PC-9 (cell line): ENCODE measurements at regions not wholly inside any gene's neighbourhood (a gene's known extent, or its start where the extent isn't known, plus 50 kb on each side); places are given as distances from the start of the nearest gene placed in this dataset.

Source experiments
- BruUV-seq: library from RNA; stranded (reverse); fragments of 400-500 nt; replicated peaks from 2 replicates; lab custom pipeline; 2021; lab: Mats Ljungman, UMichigan
- CTCF ChIA-PET: fragments of 300-600 bp; sonication (Branson Sonifier 250); formaldehyde crosslinking; loops from one replicate; lab custom pipeline; 2022; ENCODE audit warnings: antibody characterized with exemption; lab: Charles Lee
- POLR2A ChIA-PET: fragments of 300-600 bp; sonication (Branson Sonifier 250); formaldehyde crosslinking; loops from one replicate; lab custom pipeline; 2022; ENCODE audit warnings: antibody characterized with exemption; ENCODE audit not compliant: unreplicated experiment; lab: Charles Lee
- DNase-seq, 2 experiments: peaks; one replicate each; pipeline versions ENCODE4 v3.0.0 to v3.0.0-alpha.2; 2015 to 2022; ENCODE audit warnings: mixed read lengths in 1 of 2
- H2AFZ ChIP-seq: fragments of 200-600 bp; sonication (generic); 2 replicates; pipeline ENCODE4 v1.8.1; 2017; ENCODE audit warnings: antibody characterized with exemption
- H3F3A ChIP-seq: fragments of 200-600 bp; sonication (generic); 2 replicates; pipeline ENCODE4 v1.8.1; 2017; ENCODE audit warnings: antibody characterized with exemption, mild to moderate bottlenecking, low read depth; ENCODE audit not compliant: insufficient read depth
- H3K27ac ChIP-seq: fragments of 200-600 bp; sonication (generic); 2 replicates; pipeline ENCODE4 v1.6.1; 2016; ENCODE audit warnings: mixed run types
- H3K27me3 ChIP-seq: fragments of 200-600 bp; sonication (generic); 2 replicates; pipeline ENCODE4 v1.6.1; 2016; ENCODE audit warnings: low read depth, mixed run types; ENCODE audit not compliant: insufficient read depth
- H3K36me3 ChIP-seq: fragments of 200-600 bp; sonication (generic); 2 replicates; pipeline ENCODE4 v1.6.1; 2016; ENCODE audit warnings: low read depth, mixed run types
- H3K4me1 ChIP-seq: fragments of 200-600 bp; sonication (generic); replicated peaks from 2 replicates; pipeline ENCODE4 v1.6.1; 2016; ENCODE audit warnings: mixed run types; ENCODE audit not compliant: insufficient read depth
- H3K4me2 ChIP-seq: fragments of 200-600 bp; sonication (generic); 2 replicates; pipeline ENCODE4 v1.6.1; 2017; ENCODE audit warnings: mixed run types
- H3K4me3 ChIP-seq: fragments of 200-600 bp; sonication (generic); 2 replicates; pipeline ENCODE4 v1.6.1; 2016; ENCODE audit warnings: mixed run types
- H3K79me2 ChIP-seq: fragments of 200-600 bp; sonication (generic); 2 replicates; pipeline ENCODE4 v1.6.1; 2017; ENCODE audit warnings: low read depth, mixed run types
- H3K9me2 ChIP-seq: fragments of 200-600 bp; sonication (generic); 2 replicates; pipeline ENCODE4 v1.8.1; 2017; ENCODE audit warnings: mild to moderate bottlenecking; ENCODE audit not compliant: insufficient read depth
- H3K9me3 ChIP-seq: fragments of 200-600 bp; sonication (generic); 2 replicates; pipeline ENCODE4 v1.8.1; 2016; ENCODE audit warnings: low read depth; ENCODE audit not compliant: insufficient read depth
- H4K20me1 ChIP-seq: fragments of 200-600 bp; sonication (generic); 2 replicates; pipeline ENCODE4 v1.8.1; 2017; ENCODE audit not compliant: insufficient read depth
- EZH2 ChIP-seq: fragments of 200-600 bp; sonication (generic); IDR thresholded peaks from 2 replicates; pipeline ENCODE4 v1.8.0; 2017; ENCODE audit warnings: antibody characterized with exemption, low read depth
- intact Hi-C: fragments of 100-400 bp; cut with micrococcal nuclease; formaldehyde crosslinking; loops from one replicate; pipeline ENCODE4 v1.10.0; 2022; ENCODE audit not compliant: unreplicated experiment
- TF ChIP-seq, protein P1 (sequence below): fragments of 200-600 bp; sonication (generic); conservative IDR thresholded peaks from 2 replicates; pipeline ENCODE4 v1.6.1; 2017; ENCODE audit warnings: mixed run types, antibody characterized with exemption, mild to moderate bottlenecking, moderate library complexity

DNA sequence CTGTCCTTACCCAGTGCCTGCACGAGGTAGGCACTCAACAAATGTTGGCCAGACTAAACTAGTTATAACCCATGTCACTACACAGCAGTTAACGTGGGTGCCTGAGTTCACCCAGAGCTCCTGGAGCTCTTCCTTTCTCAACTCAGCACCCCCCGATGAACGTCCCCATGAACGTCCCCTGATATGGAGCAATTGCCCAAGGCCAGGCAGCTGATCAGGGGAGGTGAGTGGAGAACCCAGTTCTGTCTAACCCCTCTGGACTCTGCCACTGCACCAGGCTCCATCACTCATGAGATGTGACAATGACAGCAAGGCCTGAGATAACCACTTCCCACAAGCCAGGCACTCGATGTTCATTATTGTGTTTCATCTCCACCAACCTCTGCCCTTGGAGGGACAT is 199.0 kb downstream of the BCL11B start:
- Histone ChIP-seq H3K4me1 (no peaks in the 10 kb centered on the region), H3F3A (no peaks in the 10 kb centered on the region), H3K9me3 (no peaks in the 10 kb centered on the region), H3K79me2 (no peaks in the 10 kb centered on the region), H3K9me2 (no peaks in the 10 kb centered on the region), H3K27ac (no peak overlapping the region), H3K4me2 (no peak overlapping the region), H3K27me3 (peaks cover 11% of the 10 kb centered on the region), H2AFZ (no peak overlapping the region), H3K4me3 (no peak overlapping the region), H4K20me1 (no peaks in the 10 kb centered on the region), H3K36me3 (no peaks in the 10 kb centered on the region)
- intact Hi-C loops = no loop called here
- ChIA-PET CTCF (no interaction called here), POLR2A (no interaction called here)
- no peak for DNase-seq
- no TSS peak for BruUV-seq
- TF ChIP-seq, protein P1, sequence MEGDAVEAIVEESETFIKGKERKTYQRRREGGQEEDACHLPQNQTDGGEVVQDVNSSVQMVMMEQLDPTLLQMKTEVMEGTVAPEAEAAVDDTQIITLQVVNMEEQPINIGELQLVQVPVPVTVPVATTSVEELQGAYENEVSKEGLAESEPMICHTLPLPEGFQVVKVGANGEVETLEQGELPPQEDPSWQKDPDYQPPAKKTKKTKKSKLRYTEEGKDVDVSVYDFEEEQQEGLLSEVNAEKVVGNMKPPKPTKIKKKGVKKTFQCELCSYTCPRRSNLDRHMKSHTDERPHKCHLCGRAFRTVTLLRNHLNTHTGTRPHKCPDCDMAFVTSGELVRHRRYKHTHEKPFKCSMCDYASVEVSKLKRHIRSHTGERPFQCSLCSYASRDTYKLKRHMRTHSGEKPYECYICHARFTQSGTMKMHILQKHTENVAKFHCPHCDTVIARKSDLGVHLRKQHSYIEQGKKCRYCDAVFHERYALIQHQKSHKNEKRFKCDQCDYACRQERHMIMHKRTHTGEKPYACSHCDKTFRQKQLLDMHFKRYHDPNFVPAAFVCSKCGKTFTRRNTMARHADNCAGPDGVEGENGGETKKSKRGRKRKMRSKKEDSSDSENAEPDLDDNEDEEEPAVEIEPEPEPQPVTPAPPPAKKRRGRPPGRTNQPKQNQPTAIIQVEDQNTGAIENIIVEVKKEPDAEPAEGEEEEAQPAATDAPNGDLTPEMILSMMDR = no peak

DNA sequence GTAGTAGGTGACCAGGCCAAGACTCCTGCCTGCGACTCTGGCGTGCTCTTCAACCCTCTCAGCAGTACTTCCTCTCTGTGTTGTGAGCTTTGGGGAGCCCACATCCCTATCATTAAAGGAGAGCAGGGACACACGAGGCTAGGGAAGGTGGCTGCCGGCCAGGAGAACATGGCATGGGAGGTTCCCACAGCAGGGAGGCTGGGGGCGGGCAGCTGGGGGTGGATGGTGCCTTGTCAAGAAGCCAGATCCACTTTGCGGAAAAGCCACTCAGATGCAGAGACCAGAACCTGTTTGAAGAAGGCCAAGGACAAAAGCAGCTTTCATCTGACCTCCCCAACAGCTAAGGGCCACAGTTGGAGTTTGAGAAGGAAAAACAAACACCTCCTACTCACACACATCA is 198.6 kb downstream of the BCL11B start:
- CTCF ChIA-PET = no interaction called here
- no peak overlapping the region for H2AFZ ChIP-seq
- BruUV-seq = no TSS peak
- no peak for DNase-seq
- no peaks in the 10 kb centered on the region for H3F3A ChIP-seq
- intact Hi-C loops = no loop called here
- no peak overlapping the region for H3K4me3 ChIP-seq
- POLR2A ChIA-PET = no interaction called here
- no peaks in the 10 kb centered on the region for H4K20me1 ChIP-seq
- H3K9me3 ChIP-seq = no peaks in the 10 kb centered on the region
- no peaks in the 10 kb centered on the region for H3K79me2 ChIP-seq
- no peak overlapping the region for H3K4me2 ChIP-seq
- H3K27me3 ChIP-seq = peaks cover 12% of the 10 kb centered on the region
- no peaks in the 10 kb centered on the region for H3K36me3 ChIP-seq
- no peak overlapping the region for H3K27ac ChIP-seq
- H3K9me2 ChIP-seq = no peaks in the 10 kb centered on the region
- TF ChIP-seq, protein P1 = no peak
- no peak for TF ChIP-seq EZH2
- H3K4me1 ChIP-seq = no peaks in the 10 kb centered on the region

DNA sequence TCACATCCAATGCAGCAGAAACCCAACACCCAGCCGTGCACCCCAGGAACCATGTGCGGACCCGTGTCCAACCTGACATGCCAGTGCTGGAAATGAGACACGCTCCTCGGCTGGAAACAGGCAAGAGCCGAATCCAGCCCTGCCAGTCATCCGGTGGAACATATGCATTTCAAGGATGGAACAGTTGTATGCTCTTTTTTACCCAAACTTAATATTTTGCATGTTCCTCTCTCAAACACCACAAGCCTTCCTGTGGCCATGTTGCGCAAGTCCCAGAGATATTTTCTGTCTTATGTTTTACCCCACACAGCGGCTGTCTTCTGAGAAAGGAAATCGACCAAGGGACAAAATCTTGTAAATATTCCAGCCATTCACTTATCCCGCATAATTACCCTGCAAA is 196.9 kb downstream of the BCL11B start:
- BruUV-seq = no TSS peak
- no peaks in the 10 kb centered on the region for H3K4me1 ChIP-seq
- CTCF ChIA-PET = no interaction called here
- H3K4me3 ChIP-seq = no peak overlapping the region
- no peak for DNase-seq
- peaks cover 12% of the 10 kb centered on the region for H3K27me3 ChIP-seq
- H3K9me3 ChIP-seq = no peaks in the 10 kb centered on the region
- TF ChIP-seq EZH2 = no peak
- TF ChIP-seq, protein P1 = no peak
- no peak overlapping the region for H2AFZ ChIP-seq
- no peaks in the 10 kb centered on the region for H3F3A ChIP-seq
- H3K36me3 ChIP-seq = no peaks in the 10 kb centered on the region
- no peak overlapping the region for H3K27ac ChIP-seq
- POLR2A ChIA-PET = no interaction called here
- no peaks in the 10 kb centered on the region for H3K9me2 ChIP-seq
- no peaks in the 10 kb centered on the region for H4K20me1 ChIP-seq
- intact Hi-C loops = no loop called here
- no peaks in the 10 kb centered on the region for H3K79me2 ChIP-seq
- no peak overlapping the region for H3K4me2 ChIP-seq
